ENCODE measurements at regions not wholly inside any gene's neighbourhood (a gene's known extent, or its start where the extent isn't known, plus 50 kb on each side); places are given as distances from the start of the nearest gene placed in this dataset.
"Not testable (repeated sequence)": the region's sequence is repeated elsewhere in the genome, so short reads cannot be mapped to it uniquely, and the experiment has no call there.

GRCh38 chr5:165031371-165031770, 1526.0 kb downstream of the MAT2B start:
- H3K4me1 ChIP-seq (ENCODE audit: insufficient read depth, low read length): no peaks in the 10 kb centered on the region
- DNase-seq (ENCODE audit: insufficient read length, low spot score, missing footprints): no peak
- H3K79me2 ChIP-seq (ENCODE audit: insufficient read depth, low read length): no peaks in the 10 kb centered on the region
- no peaks in the 10 kb centered on the region for H3K27me3 ChIP-seq (ENCODE audit: insufficient read depth, low read length)
- no peaks in the 10 kb centered on the region for H4K20me1 ChIP-seq (ENCODE audit: insufficient read depth, low read length)
- H3K27ac ChIP-seq (ENCODE audit: low read depth, low read length): no peak overlapping the region
- H2AFZ ChIP-seq (ENCODE audit: low read length): no peak overlapping the region
- no peak overlapping the region for H3K4me3 ChIP-seq (ENCODE audit: insufficient read depth, low read length)
- no peaks in the 10 kb centered on the region for H3K9me3 ChIP-seq (ENCODE audit: low read depth, low read length)
- no peak overlapping the region for H3K4me2 ChIP-seq (ENCODE audit: insufficient read depth, low read length)
- TF ChIP-seq, protein P1, sequence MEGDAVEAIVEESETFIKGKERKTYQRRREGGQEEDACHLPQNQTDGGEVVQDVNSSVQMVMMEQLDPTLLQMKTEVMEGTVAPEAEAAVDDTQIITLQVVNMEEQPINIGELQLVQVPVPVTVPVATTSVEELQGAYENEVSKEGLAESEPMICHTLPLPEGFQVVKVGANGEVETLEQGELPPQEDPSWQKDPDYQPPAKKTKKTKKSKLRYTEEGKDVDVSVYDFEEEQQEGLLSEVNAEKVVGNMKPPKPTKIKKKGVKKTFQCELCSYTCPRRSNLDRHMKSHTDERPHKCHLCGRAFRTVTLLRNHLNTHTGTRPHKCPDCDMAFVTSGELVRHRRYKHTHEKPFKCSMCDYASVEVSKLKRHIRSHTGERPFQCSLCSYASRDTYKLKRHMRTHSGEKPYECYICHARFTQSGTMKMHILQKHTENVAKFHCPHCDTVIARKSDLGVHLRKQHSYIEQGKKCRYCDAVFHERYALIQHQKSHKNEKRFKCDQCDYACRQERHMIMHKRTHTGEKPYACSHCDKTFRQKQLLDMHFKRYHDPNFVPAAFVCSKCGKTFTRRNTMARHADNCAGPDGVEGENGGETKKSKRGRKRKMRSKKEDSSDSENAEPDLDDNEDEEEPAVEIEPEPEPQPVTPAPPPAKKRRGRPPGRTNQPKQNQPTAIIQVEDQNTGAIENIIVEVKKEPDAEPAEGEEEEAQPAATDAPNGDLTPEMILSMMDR (IDR thresholded peaks at IDR 0.05; ENCODE audit: extremely low read depth, low read depth, low read length): no peak
- H3K36me3 ChIP-seq (ENCODE audit: insufficient read depth, low read length): no peaks in the 10 kb centered on the region

GRCh38 chr5:165035520-165035919, 1530.1 kb downstream of the MAT2B start:
- Histone ChIP-seq H2AFZ (ENCODE audit: low read length) (no peak overlapping the region), H4K20me1 (ENCODE audit: insufficient read depth, low read length) (no peaks in the 10 kb centered on the region), H3K4me2 (ENCODE audit: insufficient read depth, low read length) (no peak overlapping the region), H3K4me1 (ENCODE audit: insufficient read depth, low read length) (no peaks in the 10 kb centered on the region), H3K79me2 (ENCODE audit: insufficient read depth, low read length) (no peaks in the 10 kb centered on the region), H3K27me3 (ENCODE audit: insufficient read depth, low read length) (no peaks in the 10 kb centered on the region), H3K27ac (ENCODE audit: low read depth, low read length) (no peak overlapping the region), H3K36me3 (ENCODE audit: insufficient read depth, low read length) (no peaks in the 10 kb centered on the region), H3K9me3 (ENCODE audit: low read depth, low read length) (peaks cover 2% of the 10 kb centered on the region), H3K4me3 (ENCODE audit: insufficient read depth, low read length) (no peak overlapping the region)
- DNase-seq (ENCODE audit: insufficient read length, low spot score, missing footprints): no peak
- TF ChIP-seq, protein P1 (IDR thresholded peaks at IDR 0.05; ENCODE audit: extremely low read depth, low read depth, low read length): no peak

GRCh38 chr5:165039748-165040147, 1534.3 kb downstream of the MAT2B start:
- H3K4me2 ChIP-seq (ENCODE audit: insufficient read depth, low read length): no peak overlapping the region
- H3K27ac ChIP-seq (ENCODE audit: low read depth, low read length): no peak overlapping the region
- TF ChIP-seq, protein P1 (IDR thresholded peaks at IDR 0.05; ENCODE audit: extremely low read depth, low read depth, low read length): no peak
- H3K4me1 ChIP-seq (ENCODE audit: insufficient read depth, low read length): no peaks in the 10 kb centered on the region
- no peak overlapping the region for H3K4me3 ChIP-seq (ENCODE audit: insufficient read depth, low read length)
- no peaks in the 10 kb centered on the region for H3K79me2 ChIP-seq (ENCODE audit: insufficient read depth, low read length)
- H4K20me1 ChIP-seq (ENCODE audit: insufficient read depth, low read length): no peaks in the 10 kb centered on the region
- peaks cover 2% of the 10 kb centered on the region for H3K9me3 ChIP-seq (ENCODE audit: low read depth, low read length)
- no peak overlapping the region for H2AFZ ChIP-seq (ENCODE audit: low read length)
- DNase-seq (ENCODE audit: insufficient read length, low spot score, missing footprints): no peak
- no peaks in the 10 kb centered on the region for H3K27me3 ChIP-seq (ENCODE audit: insufficient read depth, low read length)
- H3K36me3 ChIP-seq (ENCODE audit: insufficient read depth, low read length): no peaks in the 10 kb centered on the region

GRCh38 chr5:165045941-165046340, 1540.5 kb downstream of the MAT2B start:
- H3K79me2 ChIP-seq (ENCODE audit: insufficient read depth, low read length); H3K27ac ChIP-seq (ENCODE audit: low read depth, low read length); H4K20me1 ChIP-seq (ENCODE audit: insufficient read depth, low read length); H3K36me3 ChIP-seq (ENCODE audit: insufficient read depth, low read length); H3K9me3 ChIP-seq (ENCODE audit: low read depth, low read length); H3K27me3 ChIP-seq (ENCODE audit: insufficient read depth, low read length); DNase-seq (ENCODE audit: insufficient read length, low spot score, missing footprints); H3K4me1 ChIP-seq (ENCODE audit: insufficient read depth, low read length); H3K4me3 ChIP-seq (ENCODE audit: insufficient read depth, low read length); H2AFZ ChIP-seq (ENCODE audit: low read length); H3K4me2 ChIP-seq (ENCODE audit: insufficient read depth, low read length): not testable (repeated sequence)
